HFFc6 (cell line): ENCODE measurements at regions not wholly inside any gene's neighbourhood (a gene's known extent, or its start where the extent isn't known, plus 50 kb on each side); places are given as distances from the start of the nearest gene placed in this dataset.
"Not testable (repeated sequence)": the region's sequence is repeated elsewhere in the genome, so short reads cannot be mapped to it uniquely, and the experiment has no call there.

Experiments used
- DNase-seq: peaks from one replicate; pipeline ENCODE4 v3.0.0-alpha.2; 2018
- H3K27ac Mint-ChIP-seq: 2 replicates; pipeline ENCODE4 v1.8.0; 2020; ENCODE audit warnings: mild to moderate bottlenecking, mixed read lengths
- H3K27me3 Mint-ChIP-seq: 2 replicates; pipeline ENCODE4 v1.8.0; 2021; ENCODE audit warnings: mild to moderate bottlenecking, moderate library complexity, mixed read lengths; ENCODE audit not compliant: insufficient read depth
- H3K36me3 Mint-ChIP-seq: 2 replicates; pipeline ENCODE4 v1.8.0; 2021; ENCODE audit warnings: low read depth, mixed read lengths
- H3K4me1 Mint-ChIP-seq: 2 replicates; pipeline ENCODE4 v1.8.0; 2020; ENCODE audit warnings: low read depth, mixed read lengths
- H3K4me3 Mint-ChIP-seq: 2 replicates; pipeline ENCODE4 v1.8.0; 2020; ENCODE audit warnings: mild to moderate bottlenecking, moderate library complexity, mixed read lengths
- H3K9me3 Mint-ChIP-seq: 2 replicates; pipeline ENCODE4 v1.8.0; 2020; ENCODE audit warnings: mild to moderate bottlenecking, mixed read lengths
- CTCF ChIP-seq: fragments of 200-600 bp; sonication (generic); IDR thresholded peaks from 2 replicates; pipeline ENCODE4 v1.5.0; 2021; ENCODE audit warnings: antibody characterized with exemption, mild to moderate bottlenecking

DNA sequence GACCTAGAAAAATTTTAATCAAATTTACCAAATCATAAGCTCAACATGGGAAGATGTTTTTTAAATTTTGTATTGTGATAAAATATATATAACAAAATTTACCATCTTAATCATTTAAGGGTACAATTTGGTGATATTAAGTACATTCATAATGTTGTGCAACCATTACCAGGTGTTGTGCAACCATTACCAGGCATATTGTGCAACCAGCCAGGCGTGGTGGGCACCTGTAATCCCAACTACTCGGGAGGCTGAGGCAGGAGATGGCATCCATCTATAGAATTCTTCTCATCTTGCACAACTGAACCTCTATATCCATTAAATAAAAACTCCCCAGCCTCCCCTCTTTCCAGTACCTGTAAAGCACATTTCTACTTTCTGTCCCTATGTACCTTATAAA, 124.5 kb upstream of the SLC13A1 start:
- H3K9me3 Mint-ChIP-seq: peaks cover 50% of the 10 kb centered on the region
- no peak overlapping the region for H3K4me3 Mint-ChIP-seq
- no peaks in the 10 kb centered on the region for H3K36me3 Mint-ChIP-seq
- H3K27me3 Mint-ChIP-seq: no peaks in the 10 kb centered on the region
- no peak overlapping the region for H3K27ac Mint-ChIP-seq
- no peaks in the 10 kb centered on the region for H3K4me1 Mint-ChIP-seq
- DNase-seq: no peak
- TF ChIP-seq CTCF: no peak

GRCh38 chr7:123323689-123324088, 123.9 kb upstream of the SLC13A1 start:
- no peak for TF ChIP-seq CTCF

DNA sequence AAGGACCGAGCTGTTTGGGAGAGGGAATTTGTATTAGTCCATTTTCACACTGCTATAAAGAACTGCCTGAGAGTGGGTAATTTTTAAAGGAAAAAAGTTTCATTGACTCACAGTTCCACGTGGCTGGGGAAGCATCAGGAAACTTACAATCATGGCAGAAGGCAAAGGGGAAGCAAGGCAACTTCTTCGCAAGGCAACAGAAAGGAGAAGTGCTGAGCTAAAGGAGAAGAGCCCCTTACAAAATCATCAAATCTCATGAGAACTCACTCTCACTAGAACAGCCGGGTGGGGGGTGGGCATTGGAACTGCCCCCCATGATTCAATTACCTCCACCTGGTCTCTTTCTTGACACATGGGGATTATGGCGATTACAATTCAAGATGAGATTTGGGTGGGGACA, 121.8 kb upstream of the SLC13A1 start:
- H3K9me3 Mint-ChIP-seq: peaks cover 46% of the 10 kb centered on the region
- H3K36me3 Mint-ChIP-seq, H3K27me3 Mint-ChIP-seq, H3K4me3 Mint-ChIP-seq, H3K4me1 Mint-ChIP-seq, H3K27ac Mint-ChIP-seq, DNase-seq: not testable (repeated sequence)

More at GRCh38 chr7:123323689-123324088, 123.9 kb upstream of the SLC13A1 start:
- peaks cover 53% of the 10 kb centered on the region for H3K9me3 Mint-ChIP-seq
- H3K36me3 Mint-ChIP-seq: no peaks in the 10 kb centered on the region
- H3K4me3 Mint-ChIP-seq: no peak overlapping the region
- H3K27ac Mint-ChIP-seq: no peak overlapping the region
- H3K4me1 Mint-ChIP-seq: no peaks in the 10 kb centered on the region
- no peaks in the 10 kb centered on the region for H3K27me3 Mint-ChIP-seq
- no peak for DNase-seq

DNA sequence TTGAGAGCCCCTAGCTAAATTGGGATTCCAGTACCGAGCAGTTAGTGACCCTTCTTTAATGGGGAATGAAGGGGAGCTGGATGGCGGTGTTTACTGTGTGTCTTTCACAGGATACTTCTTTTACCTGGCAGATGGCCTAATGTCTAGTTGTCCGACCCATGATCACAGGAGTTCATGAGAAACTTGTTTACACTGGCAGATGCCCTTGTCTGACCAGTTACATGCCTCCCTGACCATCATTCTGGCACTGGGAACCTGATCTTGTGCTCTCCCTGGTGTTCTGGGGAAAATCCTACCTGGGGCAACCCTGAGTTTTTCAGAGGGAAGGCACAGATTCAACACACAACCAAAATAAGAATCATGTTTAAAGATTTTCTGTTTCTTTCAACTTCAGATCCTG, 120.1 kb upstream of the SLC13A1 start:
- Mint-ChIP-seq H3K27me3 (no peaks in the 10 kb centered on the region), H3K4me1 (no peaks in the 10 kb centered on the region), H3K4me3 (no peak overlapping the region), H3K9me3 (peaks cover 43% of the 10 kb centered on the region), H3K36me3 (no peaks in the 10 kb centered on the region), H3K27ac (no peak overlapping the region)
- DNase-seq: no peak
- no peak for TF ChIP-seq CTCF

DNA sequence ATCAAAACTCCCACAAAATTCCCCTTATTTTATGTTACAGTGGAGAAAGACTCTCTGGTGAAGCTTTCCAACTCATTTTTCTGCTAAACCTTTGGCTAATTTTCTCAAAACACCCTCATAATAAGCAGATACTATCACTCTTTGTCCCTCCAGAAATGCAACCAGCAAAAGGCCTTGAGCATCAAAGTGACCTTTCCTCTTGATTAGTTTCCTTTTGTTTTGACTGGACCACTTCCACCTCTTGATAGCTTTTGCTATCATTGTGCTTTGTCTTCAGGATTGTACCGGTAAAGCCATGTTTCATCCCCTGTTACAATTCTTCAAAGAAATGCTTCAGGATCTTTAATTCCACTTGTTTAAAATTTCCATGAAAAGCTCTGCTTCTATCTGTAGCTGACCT, 115.1 kb upstream of the SLC13A1 start:
- no peaks in the 10 kb centered on the region for H3K36me3 Mint-ChIP-seq
- no peak for DNase-seq
- H3K27me3 Mint-ChIP-seq: no peaks in the 10 kb centered on the region
- TF ChIP-seq CTCF: no peak
- H3K4me3 Mint-ChIP-seq: no peak overlapping the region
- no peaks in the 10 kb centered on the region for H3K4me1 Mint-ChIP-seq
- H3K27ac Mint-ChIP-seq: no peak overlapping the region
- peaks cover 25% of the 10 kb centered on the region for H3K9me3 Mint-ChIP-seq

DNA sequence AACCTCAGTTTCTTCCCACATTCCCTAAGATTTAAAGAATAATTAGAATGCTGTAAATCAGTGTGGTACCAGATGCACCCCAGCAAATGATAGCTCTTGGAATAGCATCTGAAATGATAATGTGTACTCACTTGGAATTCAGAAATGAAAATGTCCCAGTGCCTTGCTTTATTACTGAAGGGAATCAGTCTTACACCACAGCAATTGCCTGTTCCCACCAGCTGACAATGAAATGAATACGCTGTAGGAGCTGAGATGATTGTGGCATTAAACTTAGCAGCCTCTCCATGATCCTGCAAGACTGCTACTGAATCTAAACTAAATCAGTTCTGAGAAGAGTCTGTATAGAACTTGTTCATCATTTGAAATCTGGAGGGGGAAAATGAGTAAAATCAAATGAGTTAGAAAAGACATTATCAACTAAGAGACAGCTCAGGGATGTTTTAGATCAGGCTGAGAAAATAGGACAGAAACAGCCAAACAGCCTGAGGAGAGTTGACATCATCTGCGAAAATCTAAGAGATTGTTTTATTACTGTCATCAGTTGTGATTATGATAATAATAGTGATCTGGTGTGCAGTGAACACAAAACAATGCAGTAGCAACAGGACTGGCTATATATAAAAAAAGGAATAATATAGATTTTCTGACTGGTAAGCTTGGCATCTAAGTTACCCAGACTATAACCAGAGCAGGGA, 108.6 kb upstream of the SLC13A1 start:
- Mint-ChIP-seq H3K4me1 (no peaks in the 10 kb centered on the region), H3K27me3 (no peaks in the 10 kb centered on the region), H3K27ac (no peak overlapping the region), H3K4me3 (no peak overlapping the region), H3K9me3 (peaks cover 29% of the 10 kb centered on the region), H3K36me3 (no peaks in the 10 kb centered on the region)
- TF ChIP-seq CTCF: no peak
- no peak for DNase-seq
